Astrocyte of the spinal cord (primary cell): ENCODE measurements at regions not wholly inside any gene's neighbourhood (a gene's known extent, or its start where the extent isn't known, plus 50 kb on each side); places are given as distances from the start of the nearest gene placed in this dataset.
"Not testable (repeated sequence)": the region's sequence is repeated elsewhere in the genome, so short reads cannot be mapped to it uniquely, and the experiment has no call there.

ENCODE experiments used
- DNase-seq: peaks from one replicate; pipeline ENCODE4 v3.0.0; 2011; ENCODE audit warnings: low read depth, low spot score
- H3K4me3 ChIP-seq: 2 replicates; pipeline ENCODE4 v1.5.1; 2011; ENCODE audit warnings: low read depth, mild to moderate bottlenecking, low read length, moderate library complexity
- in situ Hi-C: cut with HindIII; loops from 2 replicates; pipeline ENCODE4 v1.10.0; 2017; ENCODE audit warnings: low sequenced_read_pairs
- TF ChIP-seq, protein P1 (sequence below): IDR thresholded peaks from 2 replicates; pipeline ENCODE4 v1.5.1; 2012; ENCODE audit warnings: low read depth, mild to moderate bottlenecking, low read length, inconsistent platforms

- DNase-seq: no peak
Measured at GRCh38 chr14:104305511-104306449, 167.4 kb downstream of the KIF26A start.

DNA sequence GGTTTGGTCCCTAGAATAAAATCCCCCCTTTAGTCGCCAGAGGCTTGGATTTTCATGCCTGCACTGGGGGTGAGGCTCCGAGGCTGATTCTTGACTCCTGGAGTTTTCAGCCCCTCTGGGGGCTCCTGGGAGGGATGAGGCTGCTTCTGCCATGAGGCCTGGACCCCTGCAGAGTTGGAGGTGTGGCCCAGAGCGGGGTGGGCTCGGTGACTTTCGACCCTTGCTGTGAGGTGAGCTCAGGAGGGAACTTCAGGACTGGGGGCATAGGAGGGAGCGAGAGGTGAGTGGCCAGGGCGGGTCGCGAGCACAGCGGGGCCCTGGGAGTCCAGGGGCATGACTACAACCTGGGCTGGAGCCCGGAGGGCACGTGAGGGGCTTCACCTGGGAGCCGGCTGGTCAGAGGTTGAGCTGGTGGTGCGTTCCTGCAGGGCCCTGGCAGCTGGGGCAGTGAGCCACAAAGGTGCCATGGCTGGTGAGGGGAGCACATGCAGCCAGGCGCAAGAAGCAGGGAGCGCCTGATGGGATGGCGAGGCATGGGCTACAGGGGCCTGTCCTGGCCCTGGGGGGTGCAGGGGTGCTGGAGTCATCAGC, 168.2 kb downstream of the KIF26A start:
- in situ Hi-C loops: no loop called here
- H3K4me3 ChIP-seq: no peak overlapping the region
- TF ChIP-seq, protein P1, sequence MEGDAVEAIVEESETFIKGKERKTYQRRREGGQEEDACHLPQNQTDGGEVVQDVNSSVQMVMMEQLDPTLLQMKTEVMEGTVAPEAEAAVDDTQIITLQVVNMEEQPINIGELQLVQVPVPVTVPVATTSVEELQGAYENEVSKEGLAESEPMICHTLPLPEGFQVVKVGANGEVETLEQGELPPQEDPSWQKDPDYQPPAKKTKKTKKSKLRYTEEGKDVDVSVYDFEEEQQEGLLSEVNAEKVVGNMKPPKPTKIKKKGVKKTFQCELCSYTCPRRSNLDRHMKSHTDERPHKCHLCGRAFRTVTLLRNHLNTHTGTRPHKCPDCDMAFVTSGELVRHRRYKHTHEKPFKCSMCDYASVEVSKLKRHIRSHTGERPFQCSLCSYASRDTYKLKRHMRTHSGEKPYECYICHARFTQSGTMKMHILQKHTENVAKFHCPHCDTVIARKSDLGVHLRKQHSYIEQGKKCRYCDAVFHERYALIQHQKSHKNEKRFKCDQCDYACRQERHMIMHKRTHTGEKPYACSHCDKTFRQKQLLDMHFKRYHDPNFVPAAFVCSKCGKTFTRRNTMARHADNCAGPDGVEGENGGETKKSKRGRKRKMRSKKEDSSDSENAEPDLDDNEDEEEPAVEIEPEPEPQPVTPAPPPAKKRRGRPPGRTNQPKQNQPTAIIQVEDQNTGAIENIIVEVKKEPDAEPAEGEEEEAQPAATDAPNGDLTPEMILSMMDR: no peak
- DNase-seq: no peak

More at GRCh38 chr14:104305511-104306449, 167.4 kb downstream of the KIF26A start:
- in situ Hi-C loops: no loop called here
- no peak overlapping the region for H3K4me3 ChIP-seq
- TF ChIP-seq, protein P1: no peak

GRCh38 chr14:104307246-104307626, 168.8 kb downstream of the KIF26A start:
- DNase-seq: no peak
- H3K4me3 ChIP-seq: no peak overlapping the region
- TF ChIP-seq, protein P1: no peak
- in situ Hi-C loops: no loop called here

DNA sequence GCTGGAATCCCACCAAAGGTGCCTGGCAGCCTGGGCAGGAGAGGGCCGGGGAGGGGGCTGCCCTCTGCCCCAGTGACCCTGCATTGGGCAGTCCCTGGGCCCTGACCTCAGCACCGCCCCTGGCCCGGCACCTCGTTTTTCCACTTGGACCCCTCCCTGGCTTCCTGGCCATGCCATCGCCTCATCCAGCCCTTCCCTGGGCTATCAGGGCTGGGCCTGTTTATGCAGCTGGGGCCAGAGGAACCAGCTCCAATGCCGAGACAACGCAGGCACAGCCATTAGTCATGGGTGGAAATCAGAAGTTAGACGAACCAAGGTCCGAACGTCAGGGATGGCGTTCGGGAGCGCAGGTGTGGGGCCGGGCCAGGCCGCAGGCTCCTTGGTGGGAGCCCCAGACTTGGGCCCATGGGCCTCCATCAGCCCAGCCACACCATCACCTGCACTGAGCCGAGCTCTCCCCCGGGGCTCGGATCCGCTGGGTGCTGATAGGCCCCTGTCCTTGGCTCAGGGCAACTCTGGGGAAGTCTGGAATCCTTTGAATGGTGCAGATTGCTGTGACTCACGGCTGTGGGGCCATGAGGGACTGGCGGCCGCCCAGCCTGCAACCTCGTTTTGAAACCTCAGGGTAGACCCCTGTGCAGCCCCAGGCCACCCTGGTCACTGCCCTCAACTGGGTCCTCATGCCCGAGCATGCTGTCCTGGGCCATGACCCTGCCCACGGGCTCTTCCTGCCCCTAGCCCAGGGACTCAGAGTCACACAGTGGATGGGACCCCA, 169.4 kb downstream of the KIF26A start:
- in situ Hi-C loops: no loop called here
- no peak for DNase-seq
- TF ChIP-seq, protein P1: no peak
- no peak overlapping the region for H3K4me3 ChIP-seq

DNA sequence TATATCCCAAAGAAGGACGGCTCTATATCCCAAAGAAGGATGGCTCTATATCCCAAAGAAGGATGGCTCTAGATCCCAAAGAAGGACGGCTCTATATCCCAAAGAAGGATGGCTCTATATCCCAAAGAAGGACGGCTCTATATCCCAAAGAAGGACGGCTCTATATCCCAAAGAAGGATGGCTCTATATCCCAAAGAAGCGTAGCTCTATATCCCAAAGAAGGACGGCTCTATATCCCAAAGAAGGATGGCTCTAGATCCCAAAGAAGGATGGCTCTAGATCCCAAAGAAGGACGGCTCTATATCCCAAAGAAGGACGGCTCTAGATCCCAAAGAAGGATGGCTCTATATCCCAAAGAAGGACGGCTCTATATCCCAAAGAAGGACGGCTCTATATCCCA, 170.1 kb downstream of the KIF26A start:
- in situ Hi-C loops, DNase-seq, H3K4me3 ChIP-seq: not testable (repeated sequence)

DNA sequence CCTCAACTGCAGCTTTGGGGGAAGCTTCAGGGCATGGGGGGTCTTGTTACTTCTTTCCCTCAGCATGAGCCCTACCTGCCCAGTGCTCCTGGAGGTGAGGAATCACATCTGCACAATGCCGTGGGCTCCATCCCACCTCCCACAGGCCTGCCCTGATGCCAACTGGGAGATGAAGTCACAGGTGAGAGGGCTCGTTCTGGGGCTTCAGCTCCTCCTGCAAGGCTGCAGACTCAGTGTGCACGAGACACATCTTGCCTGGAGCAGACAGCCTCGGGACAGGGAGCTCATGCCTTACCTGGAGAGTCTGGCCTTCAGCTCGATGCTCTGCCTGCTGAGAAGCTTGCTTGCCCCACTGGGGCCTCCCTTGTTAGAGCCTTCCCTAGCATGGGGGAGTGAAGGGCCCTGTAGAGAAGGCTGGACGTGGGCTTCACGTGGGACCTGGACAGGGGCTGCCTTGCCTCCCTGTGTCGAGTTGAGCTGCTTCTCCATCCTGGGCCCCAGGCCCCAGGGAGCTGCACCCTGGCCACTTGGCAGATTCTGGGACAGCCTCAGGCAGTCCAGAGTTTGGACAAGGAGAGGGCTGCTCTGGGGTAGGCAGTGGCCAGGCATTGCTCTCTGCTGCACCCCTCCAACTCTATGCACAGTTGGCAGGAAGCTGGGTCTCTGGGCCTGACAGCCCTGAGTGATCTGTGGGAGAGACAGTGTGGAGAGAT, 171.4 kb downstream of the KIF26A start:
- DNase-seq: no peak
- H3K4me3 ChIP-seq: no peak overlapping the region
- TF ChIP-seq, protein P1: no peak
- in situ Hi-C loops: no loop called here
